ENCODE measurements at regions not wholly inside any gene's neighbourhood (a gene's known extent, or its start where the extent isn't known, plus 50 kb on each side); places are given as distances from the start of the nearest gene placed in this dataset.

DNA sequence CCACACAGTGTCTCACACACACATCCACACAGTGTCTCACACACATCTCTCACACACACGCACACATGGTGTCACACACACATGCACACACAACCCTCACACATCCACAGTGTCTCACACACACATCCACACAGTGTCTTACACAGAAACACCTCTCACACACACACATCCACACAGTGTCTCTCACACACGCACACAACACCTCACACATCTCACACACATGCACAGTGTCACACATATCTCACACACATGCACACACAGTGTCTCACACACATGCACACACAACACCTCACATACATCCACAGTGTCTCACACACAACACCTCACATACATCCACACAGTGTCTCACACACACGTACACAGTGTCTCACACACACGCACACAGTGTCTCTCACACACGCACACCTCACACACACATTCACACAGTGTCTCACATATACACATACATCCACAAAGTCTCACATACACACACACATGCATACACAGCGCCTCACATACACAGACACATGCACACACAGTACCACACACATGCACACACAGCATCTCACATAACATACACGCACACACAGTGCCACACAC, 473.9 kb upstream of the HS6ST1 start:
- no peak overlapping the region for H3K4me3 ChIP-seq (ENCODE audit: low read depth, low read length)

DNA sequence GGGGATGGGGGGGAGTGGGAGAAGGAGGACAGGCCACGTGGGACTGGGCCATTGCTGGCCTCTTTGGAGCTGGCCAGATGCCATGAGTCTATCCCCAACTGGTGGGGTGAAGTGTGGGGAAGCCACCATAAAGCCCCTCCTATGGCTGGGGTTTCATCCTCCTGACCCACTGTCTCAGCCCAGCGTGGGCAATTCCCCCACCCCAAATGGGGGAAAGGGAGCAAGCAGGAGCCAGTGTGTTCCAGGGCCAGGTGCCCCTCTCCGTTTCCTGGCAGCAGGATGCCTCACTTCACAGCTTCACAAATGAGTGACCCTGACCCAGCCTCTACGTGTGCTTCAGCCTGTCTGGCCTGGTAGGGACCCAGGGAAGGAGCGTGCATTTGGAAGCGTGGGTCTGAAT, 474.7 kb upstream of the HS6ST1 start:
- H3K4me3 ChIP-seq (ENCODE audit: low read depth, low read length), result no peak overlapping the region

DNA sequence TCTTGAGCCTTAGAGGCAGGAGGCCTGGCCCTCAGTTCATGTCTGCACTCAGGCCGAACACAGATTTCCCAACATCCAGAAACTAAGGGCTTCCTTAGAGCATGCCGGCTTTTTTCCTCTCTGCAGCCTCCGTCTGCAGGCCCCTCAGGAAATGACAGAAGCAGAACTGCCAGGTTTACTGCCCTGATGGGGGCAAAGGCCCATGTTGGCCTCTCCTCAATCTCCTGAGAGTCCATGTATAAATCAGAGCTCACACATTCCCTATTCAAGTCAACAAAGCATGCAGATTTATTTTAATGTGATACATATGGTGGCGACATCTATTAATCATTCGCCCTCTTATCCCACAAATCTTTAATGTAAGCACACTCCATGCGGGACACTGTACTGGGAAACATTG, 475.6 kb upstream of the HS6ST1 start:
- no peak overlapping the region for H3K4me3 ChIP-seq (ENCODE audit: low read depth, low read length)

DNA sequence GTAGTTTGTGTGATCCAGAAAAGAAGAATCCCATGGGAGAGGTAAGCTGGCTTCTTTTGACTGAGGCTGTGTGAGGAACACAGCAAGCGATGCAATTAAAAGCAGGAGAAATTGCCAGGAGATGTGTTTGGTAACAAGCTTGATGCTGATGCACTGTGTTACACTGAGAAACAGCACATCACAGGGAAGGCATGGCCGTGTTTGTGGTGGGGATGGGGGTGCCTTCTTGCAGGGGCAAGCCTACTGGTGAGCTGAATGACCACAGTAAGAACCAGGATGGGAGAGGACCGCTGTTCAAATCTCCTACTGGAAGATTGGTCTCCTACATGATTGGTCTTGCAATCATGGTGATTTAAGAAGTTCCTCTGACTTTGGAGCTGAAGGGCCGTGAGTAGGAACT, 477.7 kb upstream of the HS6ST1 start:
- H3K4me3 ChIP-seq (ENCODE audit: low read depth, low read length), result no peak overlapping the region

DNA sequence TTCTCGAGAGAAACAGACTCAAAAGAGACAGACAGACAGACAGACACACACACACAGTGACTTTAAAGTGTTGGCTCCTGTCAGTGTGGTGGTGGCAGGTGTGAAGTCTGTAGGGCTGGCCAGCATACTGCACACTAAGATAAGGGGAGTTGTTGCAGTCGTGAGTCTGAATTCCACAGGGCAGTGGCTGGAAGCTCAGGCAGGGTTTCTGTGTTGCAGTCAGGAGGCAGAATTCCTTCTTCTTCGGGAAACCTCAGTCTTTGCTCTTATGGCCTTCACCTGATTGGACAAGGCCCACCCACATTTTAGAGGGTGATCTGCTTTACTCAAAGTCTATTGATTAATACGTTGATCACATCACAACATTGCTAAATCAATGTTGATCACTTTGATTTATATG, 478.4 kb upstream of the HS6ST1 start:
- no peak overlapping the region for H3K4me3 ChIP-seq (ENCODE audit: low read depth, low read length)

DNA sequence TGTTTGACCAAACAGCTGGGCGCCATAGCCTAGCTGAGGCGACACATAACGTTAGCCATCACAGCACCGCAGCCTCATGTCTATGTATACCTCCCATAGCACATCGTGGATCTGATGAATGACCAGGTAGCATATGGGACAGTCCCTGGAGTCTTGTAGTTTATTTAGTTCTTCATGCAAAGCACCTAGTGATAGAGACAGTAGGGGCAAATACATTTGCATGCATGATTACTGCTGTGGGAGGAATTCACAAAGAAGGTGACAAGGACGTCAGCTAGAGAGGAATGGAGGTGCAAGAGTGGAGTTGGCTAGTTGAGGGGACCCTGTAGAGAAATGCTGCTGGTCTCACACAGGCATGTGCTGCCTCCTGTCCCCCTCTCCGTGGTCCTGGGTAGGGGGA, 478.9 kb upstream of the HS6ST1 start:
- H3K4me3 ChIP-seq (ENCODE audit: low read depth, low read length), result no peak overlapping the region

DNA sequence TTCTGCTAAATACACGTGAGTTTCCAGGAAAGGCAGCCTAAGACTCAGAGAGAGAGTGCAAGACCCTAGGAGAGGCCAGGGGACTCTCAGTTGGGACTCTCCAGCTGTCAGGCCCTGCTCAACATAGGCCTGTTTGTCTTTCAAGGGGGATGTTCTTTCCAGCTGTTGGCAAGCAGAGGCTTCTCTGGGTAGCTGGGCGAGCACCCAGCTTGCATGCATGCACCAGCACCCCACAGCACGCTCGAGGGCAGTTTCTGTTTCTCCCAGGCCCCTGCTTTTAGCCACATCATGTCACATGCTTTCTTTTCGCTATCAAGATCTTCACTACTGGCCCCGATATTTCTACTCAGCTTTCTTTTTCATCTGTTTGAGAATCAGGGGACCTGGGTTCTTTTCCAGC, 479.3 kb upstream of the HS6ST1 start:
- H3K4me3 ChIP-seq (ENCODE audit: low read depth, low read length), result no peak overlapping the region

DNA sequence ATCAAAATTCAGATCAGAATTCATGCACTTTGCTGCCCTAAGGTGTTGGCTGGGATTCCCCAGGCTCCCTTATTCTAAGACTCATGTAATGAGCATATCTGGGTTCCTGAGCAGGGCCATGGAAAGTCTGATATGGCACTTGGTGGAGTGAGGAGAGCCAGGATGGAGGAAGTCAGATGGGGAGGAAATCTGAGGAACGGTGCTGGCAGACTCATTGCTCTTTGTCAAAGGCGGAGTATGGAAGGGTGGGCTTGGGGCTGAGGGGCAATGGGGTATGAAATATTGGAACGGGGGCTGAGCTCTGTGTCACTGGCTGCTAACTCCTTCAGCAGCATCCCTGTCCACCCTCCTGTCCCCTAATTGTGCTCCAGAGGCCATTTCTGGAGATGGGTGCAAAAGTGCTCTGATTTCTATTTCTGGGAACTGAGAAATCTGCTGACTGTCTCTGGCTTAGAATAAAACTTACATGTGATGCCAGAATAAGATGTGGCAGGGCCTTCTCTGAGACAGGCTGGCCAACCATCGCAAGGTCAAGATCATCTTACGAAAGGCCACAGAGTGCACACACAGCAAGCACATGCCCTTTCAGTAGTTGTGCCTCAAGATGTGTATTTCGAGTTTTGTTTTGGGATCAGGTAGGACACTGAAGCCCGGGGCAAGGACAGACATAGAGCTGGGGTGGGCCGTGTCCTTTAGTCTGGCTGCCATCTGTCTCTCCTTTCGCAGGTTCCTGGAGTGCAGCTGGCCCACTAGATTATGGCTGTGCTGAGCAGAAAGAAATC, 480.0 kb upstream of the HS6ST1 start:
- no peak overlapping the region for H3K4me3 ChIP-seq (ENCODE audit: low read depth, low read length)

DNA sequence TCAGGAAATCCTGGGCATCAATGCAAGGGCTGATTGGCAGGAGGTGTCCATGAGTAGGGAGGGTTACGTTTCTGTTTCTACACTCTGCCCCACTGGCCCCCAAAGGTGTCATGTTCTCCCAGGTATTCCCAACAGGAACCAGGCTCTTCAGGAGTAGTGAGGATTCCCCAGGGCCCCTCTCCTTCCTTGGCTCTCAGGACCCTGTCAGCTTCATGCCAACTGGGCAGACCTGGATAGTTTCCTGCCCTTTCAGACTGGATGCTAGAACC, 480.6 kb upstream of the HS6ST1 start:
- H3K4me3 ChIP-seq (ENCODE audit: low read depth, low read length), result no peak overlapping the region

DNA sequence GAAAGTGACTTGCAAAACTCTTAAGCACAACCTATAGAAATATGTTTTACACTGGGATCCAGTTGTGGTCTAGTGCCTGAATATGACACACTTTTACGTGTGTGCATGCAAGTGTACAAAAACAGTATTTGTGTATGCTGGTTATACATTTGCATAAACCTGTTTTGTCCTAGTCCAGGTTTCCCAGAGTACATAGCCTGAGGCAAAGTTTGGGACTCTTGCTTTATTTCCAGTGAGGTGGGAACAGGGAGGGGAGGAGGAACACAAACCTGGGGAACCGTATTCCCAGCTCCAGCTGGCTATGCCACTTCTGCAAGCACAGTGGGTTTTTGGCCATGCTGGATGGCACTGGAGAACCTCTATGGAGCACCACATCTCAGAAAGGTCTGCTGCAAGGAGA, 481.1 kb upstream of the HS6ST1 start:
- no peak overlapping the region for H3K4me3 ChIP-seq (ENCODE audit: low read depth, low read length)

DNA sequence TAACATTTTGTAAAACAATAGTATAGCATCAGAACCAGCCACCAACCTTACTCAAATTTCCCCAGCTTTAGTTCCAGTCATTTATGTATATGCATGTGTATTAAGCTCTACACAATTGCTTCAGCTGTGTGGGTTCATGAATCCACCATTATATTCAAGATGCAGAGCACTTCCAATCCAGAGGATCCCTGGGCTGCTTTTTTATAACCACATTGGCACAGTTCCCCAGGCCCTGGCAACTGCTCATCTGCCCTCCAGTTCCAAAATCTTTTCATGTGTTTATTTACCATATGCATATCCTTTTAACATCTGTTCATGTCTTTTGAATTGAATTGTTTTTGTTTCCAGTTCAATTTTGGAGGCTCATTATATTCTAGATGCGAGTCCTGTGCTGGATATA, 482.9 kb upstream of the HS6ST1 start:
- no peak overlapping the region for H3K4me3 ChIP-seq (ENCODE audit: low read depth, low read length)

DNA sequence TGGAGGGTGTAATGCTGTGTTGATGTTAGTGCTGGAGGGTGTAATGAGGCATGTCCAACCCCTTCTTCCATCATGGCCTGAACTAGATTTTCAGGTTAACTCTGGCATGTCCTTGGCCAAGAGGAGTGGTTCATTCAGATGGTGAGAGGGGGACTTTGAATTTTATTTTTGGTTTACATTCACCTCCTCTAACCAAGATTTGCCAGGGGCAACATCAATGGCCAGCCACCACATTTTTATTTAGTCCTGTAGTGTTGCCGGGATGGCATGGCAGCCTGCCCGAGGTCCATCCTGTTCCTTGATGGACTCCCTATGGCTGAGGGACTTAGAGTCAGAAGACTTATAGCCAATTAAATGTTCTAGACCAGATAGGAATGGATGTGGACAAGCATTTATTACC, 484.6 kb upstream of the HS6ST1 start:
- H3K4me3 ChIP-seq (ENCODE audit: low read depth, low read length), result no peak overlapping the region

DNA sequence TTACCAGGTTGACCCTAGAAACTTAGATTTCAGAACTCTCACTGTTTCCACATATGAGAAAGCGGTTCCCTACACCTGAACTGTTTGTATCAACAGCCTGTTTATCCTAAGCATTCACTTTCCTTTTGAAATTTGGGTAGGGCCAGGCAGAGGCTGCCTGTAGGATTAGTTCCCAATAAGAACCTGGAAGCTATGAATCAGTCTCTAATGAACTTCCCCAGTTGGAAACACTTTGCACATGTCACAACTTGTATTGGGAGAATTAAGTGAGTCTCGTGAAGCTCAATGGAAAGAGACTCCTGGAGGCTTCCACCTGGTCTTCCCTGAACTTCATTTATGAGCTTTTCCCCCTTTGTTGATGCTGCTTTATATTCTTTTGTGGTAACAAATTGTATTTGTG, 486.6 kb upstream of the HS6ST1 start:
- H3K4me3 ChIP-seq (ENCODE audit: low read depth, low read length), result no peak overlapping the region

DNA sequence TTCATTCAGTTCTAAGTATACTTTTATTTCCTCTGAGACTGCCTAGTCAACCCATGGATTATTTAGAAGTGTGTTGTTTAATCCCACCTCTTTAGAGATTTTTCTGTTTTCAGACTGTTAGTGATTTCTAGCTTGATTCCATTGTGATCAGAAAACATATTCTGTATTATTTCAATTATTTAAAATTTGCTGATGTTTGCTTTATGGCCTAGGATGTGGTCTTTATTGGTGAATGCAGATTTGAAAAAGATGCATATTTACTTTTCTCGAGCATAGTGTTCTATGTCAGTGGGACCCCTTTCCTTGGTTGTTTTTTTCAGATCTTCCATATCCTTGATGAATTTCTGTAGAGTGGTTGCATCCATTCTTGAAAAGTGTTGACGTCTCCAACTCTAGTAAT, 487.2 kb upstream of the HS6ST1 start:
- H3K4me3 ChIP-seq (ENCODE audit: low read depth, low read length), result no peak overlapping the region

DNA sequence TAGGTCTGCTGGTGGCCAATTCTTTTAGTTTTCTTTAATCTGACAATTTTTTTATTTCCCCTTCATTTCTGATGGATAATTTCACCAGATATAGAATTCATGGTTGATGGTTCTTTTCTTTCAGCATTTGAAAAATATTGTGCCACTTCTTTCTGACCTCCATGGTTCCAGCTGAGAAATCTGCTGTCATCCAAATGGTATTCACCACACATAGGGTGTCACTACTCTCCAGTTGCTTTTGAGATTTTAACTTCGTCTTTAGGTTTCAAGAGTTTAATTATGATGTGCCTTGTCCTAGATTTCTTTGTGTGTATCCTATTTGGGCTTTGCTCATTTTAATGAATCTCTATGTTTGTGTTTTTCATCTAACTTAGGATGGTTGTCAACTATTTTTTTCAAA, 488.6 kb upstream of the HS6ST1 start:
- H3K4me3 ChIP-seq (ENCODE audit: low read depth, low read length), result no peak overlapping the region

DNA sequence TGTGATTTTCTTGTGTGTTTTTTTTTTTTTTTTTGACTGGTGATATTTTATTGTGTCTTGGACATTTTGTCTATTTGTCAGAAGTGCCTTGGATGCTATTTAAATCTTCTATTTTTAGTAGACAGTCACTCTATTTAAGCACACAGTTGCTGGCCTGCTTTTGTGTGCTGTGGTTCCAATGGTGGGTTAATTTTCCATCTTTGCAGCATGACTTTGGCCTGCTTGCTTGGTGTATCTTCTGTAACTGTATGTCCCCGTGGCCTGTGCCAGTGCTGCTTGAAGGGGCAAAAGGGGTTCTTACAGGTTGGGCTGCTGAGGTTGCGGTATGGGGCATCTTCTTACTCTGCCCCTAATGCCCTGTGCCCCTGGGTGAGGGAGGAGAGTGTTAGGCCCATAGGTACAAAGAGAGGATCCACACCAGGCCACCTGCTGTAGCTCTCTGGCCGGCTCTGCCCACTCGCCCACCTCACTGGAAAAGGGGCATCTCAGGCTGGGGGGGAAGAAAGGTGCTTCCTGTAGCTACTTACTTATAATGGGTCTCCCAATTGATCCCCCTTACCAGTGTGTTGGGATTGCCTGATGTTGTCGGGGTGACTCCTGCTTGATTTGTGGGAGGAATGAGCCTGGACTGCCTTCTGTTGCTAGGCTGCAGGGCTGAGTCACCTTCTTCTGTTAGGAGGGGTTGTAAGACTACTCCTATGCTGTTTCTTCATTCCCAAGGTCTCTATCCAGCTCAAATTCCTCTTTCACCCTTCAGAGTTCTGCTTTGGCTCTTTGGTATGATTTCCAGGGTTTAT, 490.0 kb upstream of the HS6ST1 start:
- no peak overlapping the region for H3K4me3 ChIP-seq (ENCODE audit: low read depth, low read length)

DNA sequence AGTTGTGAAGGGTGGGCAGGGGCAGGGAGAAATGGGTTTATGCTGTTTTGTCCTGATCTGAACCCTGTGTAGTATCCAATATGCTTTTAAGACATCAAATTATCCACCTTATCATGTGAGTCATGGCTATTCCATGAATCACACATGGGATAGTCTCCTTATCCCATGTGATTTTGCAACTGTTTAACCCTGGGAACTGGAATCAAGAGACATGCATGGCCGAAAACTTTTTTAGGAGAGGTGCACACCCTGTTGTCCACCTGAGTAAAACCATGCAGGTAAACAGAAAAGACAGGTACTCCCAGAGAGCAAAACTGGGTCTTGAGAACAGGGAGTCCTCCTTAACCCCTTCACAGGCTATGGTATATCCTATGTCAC, 490.6 kb upstream of the HS6ST1 start:
- H3K4me3 ChIP-seq (ENCODE audit: low read depth, low read length), result no peak overlapping the region

DNA sequence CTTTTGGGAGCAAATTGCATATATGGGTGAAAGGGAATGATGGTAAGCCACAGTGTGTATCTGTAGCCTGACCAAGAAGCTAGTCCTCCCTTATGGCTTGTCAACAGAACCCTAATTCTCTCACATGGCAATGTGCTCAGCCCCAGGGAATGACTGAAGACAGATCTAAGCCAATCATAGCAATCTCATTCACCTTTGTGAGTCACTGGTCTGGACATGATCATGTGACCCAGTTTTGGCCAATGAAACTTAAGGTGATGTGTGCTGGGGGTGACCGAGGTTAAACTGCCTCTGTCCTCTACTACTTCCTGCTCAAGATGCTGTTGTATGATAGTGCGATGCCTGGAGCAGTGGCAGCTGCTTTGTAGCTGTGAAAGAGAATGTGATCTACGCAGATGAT, 491.2 kb upstream of the HS6ST1 start:
- no peak overlapping the region for H3K4me3 ChIP-seq (ENCODE audit: low read depth, low read length)

DNA sequence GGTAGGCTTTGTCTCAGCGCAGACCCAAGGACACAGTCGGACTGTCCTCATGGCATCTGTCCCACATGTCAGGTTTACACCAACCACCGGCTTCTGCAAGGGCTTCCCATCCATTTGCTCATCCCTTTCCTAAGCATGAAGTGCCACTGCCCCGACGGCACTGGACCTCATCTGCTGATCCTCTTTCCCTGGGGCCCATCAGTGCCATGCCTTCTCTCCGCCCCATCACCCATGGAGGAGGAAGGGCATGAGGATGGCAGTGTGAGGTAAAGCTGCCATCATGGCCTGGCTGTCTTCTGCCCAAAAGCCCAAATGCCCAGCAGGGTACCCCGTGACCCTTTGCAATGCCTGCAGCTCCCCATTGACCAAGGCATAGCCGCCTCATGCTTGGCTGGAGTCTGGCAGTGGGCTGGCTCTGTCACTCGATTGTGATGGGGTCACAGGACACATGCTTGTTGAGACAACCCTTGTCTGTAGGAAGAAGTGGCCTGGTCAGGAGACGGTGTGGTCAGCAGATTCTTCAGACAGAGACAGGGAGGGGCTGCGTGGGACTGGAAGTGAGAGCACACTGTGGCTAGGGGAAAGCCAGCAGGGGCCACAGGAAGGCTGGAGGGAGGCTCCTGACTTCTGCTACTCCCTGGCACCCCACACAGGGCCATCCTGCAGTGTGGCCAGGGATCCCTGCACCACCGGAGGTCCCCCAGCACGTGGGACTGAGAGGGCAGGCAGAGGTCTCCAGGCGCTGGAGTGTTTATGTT, 493.7 kb upstream of the HS6ST1 start:
- no peak overlapping the region for H3K4me3 ChIP-seq (ENCODE audit: low read depth, low read length)

DNA sequence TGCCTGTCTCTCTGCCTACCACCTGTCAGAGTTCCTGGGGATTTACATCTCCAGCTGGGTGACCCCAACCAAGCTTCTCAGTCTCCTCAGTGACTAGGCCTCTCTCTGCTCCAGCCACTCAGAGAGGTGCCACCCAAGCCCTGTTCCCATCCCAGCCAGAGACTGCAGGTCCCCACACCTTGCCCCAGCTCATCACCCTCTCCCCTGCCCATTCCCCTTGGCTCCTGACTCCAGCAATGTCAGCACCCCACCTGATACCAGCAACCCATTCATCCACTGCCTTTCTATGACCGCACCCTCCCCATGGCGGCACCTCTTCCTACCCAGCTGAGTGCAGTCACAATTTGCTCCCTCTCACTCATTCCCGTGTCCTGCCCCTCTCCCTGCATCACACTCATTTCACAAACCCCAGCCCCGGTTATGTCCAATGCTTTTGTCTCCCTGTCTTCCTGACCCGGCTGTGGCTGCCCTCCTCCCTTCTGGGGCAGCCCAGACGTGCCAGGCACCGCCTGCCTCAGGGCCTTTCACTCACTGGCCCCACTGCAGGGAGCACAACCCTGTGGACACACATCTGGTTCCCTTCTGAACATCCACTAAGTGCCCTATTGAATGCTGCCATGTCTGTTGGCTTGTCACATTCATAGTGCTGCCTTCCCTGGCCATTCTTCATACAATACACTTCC, 494.8 kb upstream of the HS6ST1 start:
- H3K4me3 ChIP-seq (ENCODE audit: low read depth, low read length), result no peak overlapping the region

DNA sequence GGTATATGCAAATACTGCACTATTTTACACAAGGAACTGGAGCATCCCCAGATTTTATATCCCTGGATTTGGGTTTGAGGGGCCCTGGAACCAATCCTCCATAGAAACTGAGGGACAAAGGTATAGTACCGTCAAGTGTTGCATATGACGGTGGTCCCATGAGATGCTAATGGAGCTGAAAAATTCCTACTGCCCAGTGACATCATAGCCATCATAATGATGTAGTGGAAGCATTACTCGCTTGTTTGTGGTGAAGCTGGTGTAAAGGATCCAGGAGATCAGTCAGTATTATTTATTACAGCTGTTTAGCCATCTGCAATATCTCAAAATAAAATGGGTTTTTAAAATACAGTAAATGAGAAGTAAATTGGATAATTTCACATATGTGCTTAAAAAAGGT, 496.6 kb upstream of the HS6ST1 start:
- no peak overlapping the region for H3K4me3 ChIP-seq (ENCODE audit: low read depth, low read length)

All from iPS-11a (cell line).